ENCODE measurements at regions not wholly inside any gene's neighbourhood (a gene's known extent, or its start where the extent isn't known, plus 50 kb on each side); places are given as distances from the start of the nearest gene placed in this dataset.

- TF ChIP-seq TAF1 (IDR thresholded peaks at IDR 0.05; ENCODE audit: borderline replicate concordance, low read depth, low read length) (no peak), POLR2A (IDR thresholded peaks at IDR 0.05; ENCODE audit: low read depth, low read length) (no peak)
Measured at GRCh38 chr13:70969321-70969720, 861.1 kb upstream of the KLHL1 start.
